HG02973 (cell line): ENCODE measurements at regions not wholly inside any gene's neighbourhood (a gene's known extent, or its start where the extent isn't known, plus 50 kb on each side); places are given as distances from the start of the nearest gene placed in this dataset.

Experiments used
- ATAC-seq: cut with Tn5 transposase; IDR thresholded peaks from one replicate; pipeline ENCODE4 v1.9.1; 2021; ENCODE audit warnings: moderate library complexity; ENCODE audit not compliant: unreplicated experiment

DNA sequence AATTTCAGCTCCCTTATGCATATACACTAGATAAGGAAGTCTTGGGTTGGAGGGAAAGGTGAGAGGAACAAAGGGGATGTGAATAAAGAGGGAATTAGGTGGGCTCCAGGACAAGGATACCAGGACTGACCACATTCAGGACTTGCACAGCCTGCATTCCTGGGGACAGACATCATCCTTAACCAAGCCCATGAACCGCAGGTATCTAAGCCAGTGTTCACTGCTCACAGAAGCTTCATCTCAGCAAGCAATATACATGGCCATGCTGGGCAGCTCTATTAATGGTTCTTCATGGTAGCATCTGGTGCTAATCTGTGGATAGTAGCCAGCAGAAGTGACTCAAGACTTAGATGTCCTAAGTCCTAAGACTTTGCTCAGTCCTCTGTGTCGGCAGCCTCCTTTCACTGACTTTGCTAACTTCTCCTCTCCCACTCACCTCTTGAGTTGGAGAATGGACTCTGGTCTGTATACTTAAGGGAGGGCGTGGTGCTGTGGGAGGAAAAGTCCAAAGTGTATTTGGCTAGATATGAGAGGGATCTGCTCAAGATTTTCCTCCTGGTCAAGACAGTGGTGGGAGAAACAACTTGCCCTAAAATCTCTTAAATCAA, 136.1 kb downstream of the ASCL1 start:
- ATAC-seq, result no peak

DNA sequence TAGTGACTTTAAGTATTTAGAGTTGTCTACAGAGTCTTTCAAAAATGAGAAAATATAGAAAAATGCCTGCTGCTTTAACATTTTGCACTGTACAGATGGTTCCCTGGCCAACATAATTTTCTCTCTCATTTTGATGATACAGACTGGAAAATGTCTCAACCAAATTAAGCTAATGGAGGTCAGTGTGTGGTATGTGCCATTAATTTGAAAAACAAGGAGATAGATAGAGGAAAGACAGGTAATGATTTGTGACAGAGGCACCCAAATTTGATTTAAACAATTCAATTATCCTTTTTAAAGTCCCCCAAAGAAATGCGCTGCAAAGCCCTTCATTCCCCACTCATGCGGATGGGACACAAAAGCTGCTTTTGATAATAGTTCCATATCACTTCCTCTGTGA, 140.0 kb downstream of the ASCL1 start:
- ATAC-seq, result no peak

DNA sequence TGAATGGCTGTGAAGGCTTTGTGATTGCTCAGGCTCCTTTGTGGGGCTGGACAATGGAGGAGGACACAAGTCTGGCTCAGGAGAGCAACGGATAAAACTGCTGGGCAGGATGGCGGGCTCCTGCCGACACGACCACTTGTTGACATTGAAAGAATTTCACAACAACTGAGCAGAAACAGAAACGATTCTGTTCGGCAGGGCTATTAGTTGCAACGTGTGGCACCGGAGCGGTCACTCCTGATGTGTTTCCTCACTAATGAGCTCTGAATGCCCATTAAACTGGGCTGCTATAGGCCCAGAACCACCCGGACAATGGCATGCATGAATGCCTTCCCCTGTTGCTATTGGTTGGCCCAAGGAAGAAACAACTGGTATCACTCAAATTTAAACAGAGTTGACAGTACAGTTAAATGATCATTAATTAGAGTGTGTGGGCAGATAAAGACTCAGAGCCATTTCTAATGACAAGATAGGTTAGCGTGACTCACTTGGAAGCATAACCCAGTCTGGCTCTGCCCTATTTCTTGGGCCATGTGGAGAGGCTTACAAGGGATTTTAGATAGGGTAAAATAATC, 142.9 kb downstream of the ASCL1 start:
- no peak for ATAC-seq

DNA sequence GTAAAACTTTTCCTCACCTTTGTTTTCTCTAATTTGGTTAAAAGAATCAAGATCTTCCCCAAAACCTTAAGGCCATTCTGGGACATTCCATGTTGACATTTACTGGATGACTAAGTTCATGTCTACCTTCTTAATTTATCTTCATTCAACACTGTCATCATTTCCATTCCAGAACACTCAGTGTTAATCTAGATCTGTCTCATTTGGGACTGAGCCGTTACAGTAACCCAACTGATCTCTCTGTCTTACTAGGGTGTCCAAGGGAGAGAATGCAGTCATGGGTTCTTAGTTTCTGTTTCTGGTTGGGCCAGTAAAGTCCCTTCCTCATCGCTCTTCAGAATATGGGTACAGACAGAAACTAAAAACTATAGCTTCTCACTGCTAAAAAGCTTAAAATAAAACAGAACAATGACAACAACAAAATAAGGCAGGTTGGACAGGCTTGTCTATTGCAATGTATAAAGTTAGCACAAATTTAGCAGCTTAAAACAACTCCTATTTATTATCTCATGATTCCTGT, 144.8 kb downstream of the ASCL1 start:
- ATAC-seq, result peak; percentile 86

DNA sequence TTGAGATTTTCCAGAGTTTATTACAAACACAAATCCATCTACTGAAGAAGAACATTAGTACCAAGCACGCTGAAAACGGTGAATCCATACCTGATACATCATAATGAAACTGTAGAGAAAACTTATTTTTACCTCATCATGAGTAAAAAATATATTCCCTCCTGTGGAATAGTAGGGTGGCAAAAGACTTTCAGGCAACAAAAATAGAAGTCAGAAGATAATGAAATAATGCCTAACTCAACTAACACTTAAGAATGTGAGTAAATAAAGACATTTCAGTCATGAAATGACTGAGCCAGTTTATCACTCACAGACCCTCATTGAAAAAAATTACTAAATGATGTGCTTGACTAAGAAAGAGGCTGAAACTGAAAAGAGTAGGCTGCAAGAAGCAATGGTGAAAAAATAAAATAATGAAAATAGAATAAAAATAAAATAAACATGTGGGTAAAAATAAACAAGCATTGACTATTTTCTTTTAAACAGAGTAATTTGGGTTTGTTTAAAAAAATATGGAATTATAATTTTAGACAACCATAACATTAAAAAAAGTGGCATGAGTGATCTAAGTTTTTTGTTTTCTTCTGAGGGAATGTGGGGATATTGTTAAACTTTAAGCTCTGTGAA, 148.6 kb downstream of the ASCL1 start:
- peak; percentile 58 for ATAC-seq

DNA sequence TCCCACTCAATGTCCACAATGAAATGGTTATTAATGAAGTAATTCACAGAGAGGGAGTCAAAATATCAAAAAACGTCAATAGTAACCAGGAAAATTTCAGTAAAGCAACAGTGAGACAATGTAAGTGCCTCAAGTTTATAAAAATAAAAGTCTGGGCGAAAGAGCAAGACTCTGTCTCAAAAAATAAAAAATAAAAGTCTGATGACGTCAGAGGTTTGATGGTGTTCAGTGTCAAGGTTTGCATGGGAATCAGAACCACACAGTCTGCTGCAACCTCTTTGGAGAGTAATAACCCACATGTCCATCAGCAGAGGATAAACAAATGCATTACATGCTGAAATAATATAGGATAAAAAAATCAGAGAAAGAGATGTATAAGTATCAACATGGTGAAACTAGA, 152.4 kb downstream of the ASCL1 start:
- no peak for ATAC-seq

DNA sequence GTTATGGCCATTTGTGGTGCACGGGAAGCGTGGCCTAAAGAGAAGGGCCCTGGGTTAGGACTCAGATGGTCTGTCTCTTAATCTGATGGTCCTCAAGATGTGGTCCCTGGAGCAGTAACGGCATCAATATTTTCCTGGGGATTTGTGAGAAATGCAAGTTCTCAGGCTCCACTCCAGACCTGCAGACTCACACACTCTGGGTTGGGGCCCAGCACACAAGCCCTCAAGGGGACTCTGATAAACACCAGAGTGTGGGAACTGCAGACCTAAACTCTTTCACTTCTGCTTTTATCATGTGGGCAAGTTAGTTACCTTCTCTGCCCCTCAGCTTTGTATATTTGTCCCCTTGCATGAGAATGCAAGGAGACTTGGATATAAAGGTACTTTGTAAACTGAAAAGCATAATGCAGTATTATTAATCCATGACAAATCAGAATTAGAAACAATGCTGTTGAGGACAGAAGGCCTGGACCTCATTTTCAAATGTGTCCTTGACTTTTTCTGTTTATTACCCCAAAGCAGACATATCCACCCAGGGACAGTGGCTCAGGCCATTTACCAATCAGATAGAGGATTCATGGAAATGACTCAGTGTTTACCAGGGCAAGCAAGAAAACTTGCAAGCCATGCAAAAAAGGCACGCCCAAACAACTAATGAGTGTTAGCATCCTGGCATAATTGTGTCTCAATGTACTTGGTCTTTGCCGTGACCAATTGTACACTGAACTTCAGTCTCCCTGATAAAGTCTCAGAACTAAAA, 157.0 kb downstream of the ASCL1 start:
- peak; percentile 95 for ATAC-seq

DNA sequence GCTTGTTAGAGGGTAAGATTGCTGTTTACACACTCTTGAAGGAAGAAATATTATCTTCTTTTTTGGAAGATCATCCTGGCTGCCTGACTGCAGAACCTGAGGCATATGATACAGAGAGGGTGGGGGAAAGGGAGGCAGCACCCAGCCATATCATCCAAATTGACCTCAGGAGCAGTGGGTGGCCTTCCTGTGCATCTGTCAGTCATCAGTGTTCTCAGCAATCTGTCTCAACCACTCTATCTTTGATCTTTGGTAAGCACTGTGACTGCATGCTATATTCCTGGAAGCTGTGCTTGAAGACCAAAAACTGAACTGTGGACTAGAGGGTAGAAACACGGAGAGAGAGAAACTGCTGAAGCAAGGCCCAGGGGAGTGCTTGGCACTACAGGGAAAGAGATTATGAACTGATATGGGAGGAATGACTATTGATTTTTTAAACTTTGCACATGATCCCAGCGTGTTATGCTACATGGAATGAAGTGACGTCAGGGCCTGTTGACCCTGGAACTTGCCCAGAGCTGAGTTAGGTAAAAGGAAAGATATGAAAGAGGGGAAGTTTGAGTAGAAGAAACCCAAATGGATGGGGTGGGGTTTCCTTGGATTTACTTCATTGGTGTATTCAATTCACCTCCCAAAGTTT, 171.5 kb downstream of the ASCL1 start:
- no peak for ATAC-seq

DNA sequence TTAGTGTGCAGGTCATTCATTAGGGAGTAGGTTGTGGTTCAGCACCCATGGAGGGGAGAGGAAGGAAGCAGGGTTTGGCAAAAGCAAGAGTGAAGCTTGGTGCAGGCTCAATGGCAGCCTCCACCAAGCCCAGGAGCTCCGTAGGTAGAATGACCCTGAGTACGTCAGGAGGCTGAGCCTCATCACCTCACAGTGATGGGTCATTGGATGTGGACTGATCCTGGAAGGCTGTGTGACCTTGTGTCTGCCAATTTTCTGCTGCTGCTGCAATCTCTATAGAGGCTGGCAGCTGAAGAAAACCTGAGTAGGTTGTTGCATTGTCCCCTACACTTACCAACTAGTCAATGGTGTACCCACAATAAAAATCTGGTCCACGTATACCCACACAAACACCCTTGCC, 173.1 kb downstream of the ASCL1 start:
- no peak for ATAC-seq

DNA sequence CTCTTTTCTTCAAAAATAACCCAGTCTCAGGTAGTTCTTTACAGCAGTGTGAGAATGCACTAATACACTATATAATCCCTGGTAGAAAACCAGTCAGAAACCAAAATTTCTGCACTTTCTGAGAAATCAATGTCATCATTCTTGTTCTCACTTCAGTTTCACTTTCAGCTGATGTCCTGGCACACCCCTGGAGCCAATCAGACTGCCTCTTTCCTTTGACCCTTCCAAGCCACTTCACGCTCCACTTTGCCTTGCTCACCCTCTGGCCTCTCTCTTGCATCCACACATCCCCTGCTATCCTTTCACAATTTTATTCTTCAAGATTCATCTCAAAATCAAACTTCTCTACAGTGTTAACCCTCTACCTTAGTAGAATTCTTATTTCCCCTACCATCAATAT, 181.1 kb downstream of the ASCL1 start:
- no peak for ATAC-seq

DNA sequence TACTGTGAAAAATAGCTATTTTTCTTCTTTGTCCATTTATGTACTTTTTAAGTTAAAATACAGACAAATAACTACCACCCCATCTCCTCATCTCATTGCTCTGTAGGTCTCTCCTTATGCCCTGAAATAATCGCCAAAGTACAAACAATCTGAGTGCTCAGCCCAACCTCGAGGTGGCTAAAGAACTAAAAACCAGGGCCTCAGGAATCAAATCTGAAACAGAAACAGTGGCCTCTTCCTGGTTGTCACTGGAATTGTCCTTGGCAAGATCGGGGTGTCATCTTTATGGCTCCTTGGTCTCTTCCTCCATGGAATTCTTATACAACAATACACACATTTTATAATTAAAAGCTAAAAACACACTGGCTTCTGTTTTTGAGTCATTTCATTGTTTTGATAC, 182.4 kb downstream of the ASCL1 start:
- ATAC-seq, result no peak

DNA sequence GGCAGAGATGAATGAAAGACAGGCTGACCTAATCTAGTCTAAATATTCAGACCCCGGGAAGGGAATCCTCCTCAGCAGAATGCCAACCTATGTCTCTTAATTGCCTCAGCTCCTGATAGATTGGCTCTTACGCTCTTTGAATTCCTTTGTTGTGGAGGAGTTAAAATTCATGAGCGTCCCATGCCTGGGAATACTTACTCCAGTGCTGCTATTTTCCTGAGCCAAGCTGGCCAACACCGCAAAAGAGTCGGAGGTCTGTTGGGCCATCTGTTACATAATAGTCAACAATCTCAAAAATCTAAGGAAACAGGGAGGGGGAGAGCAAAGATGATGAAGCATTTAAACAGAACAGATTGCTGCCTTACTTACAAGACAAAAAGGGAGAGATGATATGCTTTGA, 182.8 kb downstream of the ASCL1 start:
- no peak for ATAC-seq

DNA sequence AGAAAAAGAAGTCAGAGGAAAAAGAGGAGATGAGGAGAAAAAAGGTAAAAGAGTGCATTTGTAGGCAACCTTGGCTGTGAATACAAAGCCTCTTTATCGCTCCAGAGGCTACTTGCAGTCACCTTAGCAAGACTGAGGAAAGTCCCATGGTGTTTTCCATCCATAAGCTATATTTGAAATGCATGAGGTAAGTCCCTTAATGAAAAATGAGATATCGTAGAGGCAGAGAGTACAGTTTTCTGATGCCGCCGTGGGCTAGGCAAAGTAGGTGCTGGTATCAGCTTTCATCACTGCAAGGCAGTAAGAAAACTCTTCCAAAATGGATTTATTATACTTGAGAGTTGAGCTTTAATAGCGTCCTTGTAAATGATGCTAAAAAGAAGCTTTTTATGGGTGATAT, 186.8 kb downstream of the ASCL1 start:
- ATAC-seq, result no peak

DNA sequence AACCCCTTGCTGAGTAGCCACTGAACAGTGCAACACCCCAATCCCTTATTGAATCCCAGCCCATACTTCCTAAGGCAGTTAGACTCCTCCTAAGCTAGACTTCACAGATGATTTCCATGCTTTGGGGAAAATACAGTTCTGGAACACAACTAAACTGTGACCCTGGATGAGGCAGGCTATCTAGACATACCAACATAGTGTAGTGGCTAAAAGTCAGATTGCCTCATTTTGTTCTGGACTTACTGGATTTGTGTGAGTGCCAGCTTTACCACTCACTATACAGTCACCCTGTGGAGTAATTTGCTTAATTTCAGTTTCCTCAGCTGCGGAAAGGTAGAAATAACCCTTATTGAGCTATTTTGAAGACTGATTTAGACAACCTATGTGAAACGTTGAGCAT, 203.1 kb downstream of the ASCL1 start:
- no peak for ATAC-seq

DNA sequence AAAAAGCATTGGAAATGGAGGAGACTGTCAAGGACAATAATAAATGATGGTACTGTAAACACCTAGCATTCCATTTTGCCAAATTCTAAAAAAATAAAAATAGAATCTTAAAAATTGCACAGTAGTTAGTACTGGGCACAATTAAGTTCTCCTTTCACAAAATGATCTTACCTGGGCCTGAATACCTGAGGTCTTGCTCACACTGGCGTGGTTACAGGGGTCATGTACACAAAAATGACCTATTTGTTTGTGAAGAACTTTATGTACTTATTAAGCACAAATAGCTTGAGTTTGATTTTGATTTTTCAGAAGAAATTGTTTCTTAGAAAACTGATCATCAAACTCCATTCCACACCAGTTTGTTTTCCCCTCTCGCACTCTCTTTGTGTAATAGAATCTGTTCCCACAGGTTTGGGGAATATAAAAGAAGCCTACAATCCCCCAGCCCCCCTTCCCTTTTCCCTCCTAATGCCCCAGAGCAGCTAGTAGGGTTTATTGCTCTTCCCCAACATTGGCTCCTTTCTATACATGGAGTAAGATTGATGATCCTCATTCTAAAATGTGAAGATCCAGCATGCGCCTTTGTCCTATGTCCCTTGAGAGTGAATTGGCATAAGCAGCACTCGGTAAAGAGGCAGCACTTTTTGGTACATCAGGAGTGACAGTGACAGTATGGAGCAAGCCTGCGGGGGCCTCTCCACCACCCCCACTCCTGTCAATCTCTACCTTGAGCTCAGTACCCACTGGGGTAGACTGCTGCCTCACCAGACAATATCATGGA, 204.3 kb downstream of the ASCL1 start:
- no peak for ATAC-seq

DNA sequence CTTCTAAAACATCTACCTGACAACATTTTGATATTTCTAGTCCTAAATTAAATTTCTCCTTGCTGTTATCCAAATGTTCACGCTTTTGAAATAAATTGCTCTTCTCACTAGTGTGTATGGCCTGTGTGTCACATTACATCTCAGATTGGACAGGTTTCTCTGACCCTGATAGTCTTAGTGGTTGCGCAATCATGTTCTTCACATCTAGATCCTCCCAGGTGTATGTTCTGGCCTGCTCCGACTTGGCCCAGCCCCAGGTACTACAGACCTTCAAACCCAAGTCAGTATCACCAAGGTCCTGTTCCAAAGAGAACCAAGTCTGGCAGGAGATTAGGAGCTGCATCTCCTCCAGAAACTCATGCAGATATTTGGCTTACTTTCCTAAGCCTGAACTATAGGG, 209.5 kb downstream of the ASCL1 start:
- ATAC-seq, result no peak

DNA sequence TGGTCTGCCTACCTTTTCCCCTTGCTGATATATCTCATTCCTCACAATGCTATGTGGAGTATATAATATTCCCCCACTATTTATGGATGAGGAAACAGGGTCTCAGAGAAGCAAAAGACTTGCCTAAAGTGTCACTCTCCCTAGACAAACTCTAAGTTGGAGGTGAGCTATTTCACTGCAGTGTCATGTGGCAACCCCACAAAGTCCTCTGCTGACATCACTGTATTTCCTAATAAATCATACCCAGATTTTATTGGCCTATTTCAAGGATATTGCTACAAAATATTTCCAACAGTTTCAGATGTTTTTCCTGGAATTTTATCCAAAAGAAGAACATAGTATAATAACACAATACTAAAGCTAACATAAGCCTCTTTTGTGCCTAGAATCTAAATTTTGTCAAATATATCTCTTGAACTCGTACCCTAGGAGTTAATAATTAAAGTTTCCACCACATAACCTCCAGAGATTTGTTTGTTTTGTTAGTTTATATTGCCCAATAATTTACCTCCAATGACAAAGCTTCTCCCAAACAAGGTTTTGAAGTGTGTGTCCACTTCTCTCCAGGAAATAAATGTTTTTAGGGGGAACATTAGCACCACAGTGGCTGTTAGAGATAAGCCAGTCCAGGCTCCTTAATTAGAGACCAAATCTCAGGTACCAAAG, 215.1 kb downstream of the ASCL1 start:
- no peak for ATAC-seq

DNA sequence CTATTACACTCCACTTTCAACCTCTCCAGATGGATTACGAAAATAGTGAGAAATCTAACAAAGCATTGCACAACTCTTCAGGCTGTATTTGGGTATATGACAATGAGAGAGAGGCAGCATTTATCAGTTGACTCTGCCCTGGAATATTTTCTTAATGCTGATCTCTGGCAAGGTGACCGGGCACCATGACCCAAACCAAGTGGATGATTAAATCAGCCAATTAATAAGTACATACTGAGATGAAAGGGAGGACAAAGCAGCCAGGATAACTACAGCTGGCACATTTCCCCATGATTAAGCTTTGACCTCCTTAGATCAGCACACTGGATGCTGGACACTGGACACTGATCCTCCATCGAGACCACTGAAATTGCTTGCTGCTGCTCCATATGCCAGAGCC, 218.2 kb downstream of the ASCL1 start:
- ATAC-seq, result no peak

DNA sequence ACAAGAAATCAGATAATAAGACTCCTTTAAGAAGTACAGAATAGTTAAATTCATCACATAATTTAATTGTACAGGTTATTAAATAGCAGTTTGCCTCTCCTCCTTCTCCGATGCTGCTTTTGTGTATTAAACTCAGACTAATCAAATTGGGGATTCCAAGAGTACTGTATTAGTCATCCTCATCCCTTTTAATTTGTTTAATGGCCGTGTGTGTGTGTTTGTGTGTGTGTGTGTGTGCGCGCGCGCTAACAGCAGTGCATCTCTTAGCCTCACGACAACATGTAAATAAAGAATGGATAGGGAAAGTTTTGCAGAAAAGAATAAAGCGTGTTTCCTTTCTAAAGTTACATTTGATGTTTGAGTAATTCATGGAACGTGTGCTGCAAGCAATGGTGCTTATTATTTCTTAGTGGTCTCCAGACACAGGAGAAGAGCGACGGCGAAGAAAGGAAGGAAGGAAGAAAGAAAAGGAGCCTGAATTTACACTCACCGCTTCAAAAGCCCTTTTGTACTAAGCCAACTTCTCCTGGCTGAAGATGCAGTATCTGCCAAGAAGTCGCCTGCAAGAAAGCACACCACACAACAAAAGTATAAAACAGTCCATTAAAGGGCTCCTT, 220.3 kb downstream of the ASCL1 start:
- ATAC-seq, result no peak
